HEK293T (cell line): ENCODE measurements at regions not wholly inside any gene's neighbourhood (a gene's known extent, or its start where the extent isn't known, plus 50 kb on each side); places are given as distances from the start of the nearest gene placed in this dataset.

ENCODE experiments used
- ARNT ChIP-seq: fragments of 450-650 bp; IDR thresholded peaks from 2 replicates; pipeline ENCODE4 v1.6.1; 2017; ENCODE audit warnings: mild to moderate bottlenecking
- BHLHE40 ChIP-seq: fragments of 450-650 bp; IDR thresholded peaks from 2 replicates; pipeline ENCODE4 v1.6.1; 2016; ENCODE audit warnings: mild to moderate bottlenecking, moderate library complexity, borderline replicate concordance
- FOXA1 ChIP-seq: fragments of 450-650 bp; IDR thresholded peaks from 2 replicates; pipeline ENCODE4 v1.6.1; 2016; ENCODE audit warnings: mild to moderate bottlenecking
- FOXK2 ChIP-seq: fragments of 450-650 bp; IDR thresholded peaks from 2 replicates; pipeline ENCODE4 v1.6.1; 2016; ENCODE audit warnings: mild to moderate bottlenecking
- FOXM1 ChIP-seq: fragments of 450-650 bp; IDR thresholded peaks from 2 replicates; pipeline ENCODE4 v1.6.1; 2017; ENCODE audit warnings: mild to moderate bottlenecking, borderline replicate concordance
- HDGF ChIP-seq: fragments of 450-650 bp; IDR thresholded peaks from 2 replicates; pipeline ENCODE4 v1.6.1; 2017; ENCODE audit warnings: antibody characterized with exemption, borderline replicate concordance
- L3MBTL2 ChIP-seq: fragments of 450-650 bp; conservative IDR thresholded peaks from 2 replicates; pipeline ENCODE4 v1.6.1; 2016; ENCODE audit warnings: mild to moderate bottlenecking
- LEF1 ChIP-seq: fragments of 450-650 bp; IDR thresholded peaks from 2 replicates; pipeline ENCODE4 v1.6.1; 2017; ENCODE audit warnings: mild to moderate bottlenecking, borderline replicate concordance
- PKNOX1 ChIP-seq: fragments of 450-650 bp; IDR thresholded peaks from 2 replicates; pipeline ENCODE4 v1.6.1; 2016
- SP1 ChIP-seq: fragments of 450-650 bp; IDR thresholded peaks from 2 replicates; pipeline ENCODE4 v1.6.1; 2017
- SUZ12 ChIP-seq: fragments of 450-650 bp; IDR thresholded peaks from 2 replicates; pipeline ENCODE4 v1.6.1; 2016; ENCODE audit warnings: mild to moderate bottlenecking
- TARDBP ChIP-seq: fragments of 450-650 bp; IDR thresholded peaks from 2 replicates; pipeline ENCODE4 v1.6.1; 2016
- ZNF384 ChIP-seq: fragments of 450-650 bp; IDR thresholded peaks from 2 replicates; pipeline ENCODE4 v1.6.1; 2016

- TF ChIP-seq FOXM1 = no peak
- TF ChIP-seq BHLHE40 = no peak
- TF ChIP-seq L3MBTL2 = no peak
- TF ChIP-seq PKNOX1 = no peak
- no peak for TF ChIP-seq FOXK2
- no peak for TF ChIP-seq SP1
- TF ChIP-seq SUZ12 = no peak
- TF ChIP-seq FOXA1 = no peak
- no peak for TF ChIP-seq ARNT
- TF ChIP-seq HDGF = no peak
- no peak for TF ChIP-seq ZNF384
- no peak for TF ChIP-seq TARDBP
- TF ChIP-seq LEF1 = no peak
Measured at GRCh38 chr6:14804785-14805210, 441.1 kb upstream of the JARID2 start.
